ENCODE measurements at regions not wholly inside any gene's neighbourhood (a gene's known extent, or its start where the extent isn't known, plus 50 kb on each side); places are given as distances from the start of the nearest gene placed in this dataset.
A peak's percentile ranks its signal among the peaks of the same experiment; 100 is the strongest.

DNA sequence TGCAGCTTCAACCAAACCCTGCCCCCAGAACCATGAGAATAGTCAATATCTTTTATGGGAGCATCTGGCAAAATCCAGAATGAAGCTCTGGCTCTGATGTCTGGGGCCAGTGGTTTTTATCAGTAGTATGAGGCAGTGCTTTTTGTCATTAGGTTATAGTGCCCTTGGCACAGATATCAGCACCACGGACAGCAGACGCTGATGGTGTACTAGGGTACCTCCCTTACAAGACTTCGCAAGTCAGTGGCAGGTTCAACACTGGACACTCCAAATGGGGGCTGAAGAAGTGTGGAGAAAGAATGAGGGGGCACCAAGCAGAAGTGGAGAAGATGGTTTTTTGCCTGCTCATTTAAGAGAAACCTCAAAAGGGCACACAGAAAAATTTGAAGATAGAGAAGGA lies 68.2 kb upstream of the E2F7 start:
- FAIRE-seq (peak; percentile 31), DNase-seq (ENCODE audit: low read depth, low spot score) (peak; percentile 58)
- Histone ChIP-seq H3K4me3 (replicated peaks in 1 of 3; ENCODE audit: insufficient read depth in 1 of 3, low read depth in 1 of 3, low read length in 3 of 3) (no peak overlapping the region), H3K36me3 (ENCODE audit: control insufficient read depth in 2 of 2, extremely low read depth in 1 of 2, insufficient read depth in 2 of 2, low read length in 2 of 2) (no peaks in the 10 kb centered on the region), H4K20me1 (replicated peaks; ENCODE audit: control insufficient read depth, extremely low read depth, insufficient read depth, low read length) (no peaks in the 10 kb centered on the region), H2AFZ (ENCODE audit: low read depth, low read length) (no peak overlapping the region), H3K9ac (replicated peaks; ENCODE audit: extremely low read depth, insufficient read depth, low read length) (no peak overlapping the region), H3K9me1 (replicated peaks; ENCODE audit: control insufficient read depth, extremely low read depth, insufficient read depth, low read length) (no peaks in the 10 kb centered on the region), H3K27ac (ENCODE audit: insufficient read depth, low read depth, low read length) (no peak overlapping the region), H3K4me2 (ENCODE audit: insufficient read depth, low read length) (no peak overlapping the region), H3K27me3 (ENCODE audit: control insufficient read depth in 2 of 2, insufficient read depth in 2 of 2, low read length in 2 of 2) (peaks cover 9 to 10% of the 10 kb centered on the region in 2 experiments), H3K79me2 (ENCODE audit: control insufficient read depth, insufficient read depth, low read length) (no peaks in the 10 kb centered on the region), H3K9me3 (replicated peaks; ENCODE audit: control insufficient read depth, insufficient read depth, low read length) (no peaks in the 10 kb centered on the region), H3K4me1 (ENCODE audit: control insufficient read depth, extremely low read depth, insufficient read depth, low read length) (no peaks in the 10 kb centered on the region)
- TF ChIP-seq, protein P1, sequence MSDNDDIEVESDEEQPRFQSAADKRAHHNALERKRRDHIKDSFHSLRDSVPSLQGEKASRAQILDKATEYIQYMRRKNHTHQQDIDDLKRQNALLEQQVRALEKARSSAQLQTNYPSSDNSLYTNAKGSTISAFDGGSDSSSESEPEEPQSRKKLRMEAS (IDR thresholded peaks at IDR 0.05; ENCODE audit: insufficient read depth, insufficient read length), result no peak
- TF ChIP-seq FOS (IDR thresholded peaks at IDR 0.05; ENCODE audit: borderline replicate concordance, insufficient read depth, low read length) (no peak), MYC (IDR thresholded peaks at IDR 0.05; ENCODE audit: low read depth, low read length) (no peak), EZH2 (IDR thresholded peaks at IDR 0.05; ENCODE audit: borderline replicate concordance, low read depth, low read length, severe bottlenecking) (no peak), POLR2A (IDR thresholded peaks at IDR 0.05; ENCODE audit: low read depth, low read length) (no peak), GATA2 (IDR thresholded peaks at IDR 0.05; ENCODE audit: insufficient read depth, insufficient read length, low read depth, low read length) (no peak), JUN (IDR thresholded peaks at IDR 0.05; ENCODE audit: borderline replicate concordance, insufficient read depth, insufficient read length, low read depth) (no peak), POLR2AphosphoS5 (IDR thresholded peaks at IDR 0.05; ENCODE audit: insufficient read depth, low read depth, low read length) (no peak)
- TF ChIP-seq, protein P2, sequence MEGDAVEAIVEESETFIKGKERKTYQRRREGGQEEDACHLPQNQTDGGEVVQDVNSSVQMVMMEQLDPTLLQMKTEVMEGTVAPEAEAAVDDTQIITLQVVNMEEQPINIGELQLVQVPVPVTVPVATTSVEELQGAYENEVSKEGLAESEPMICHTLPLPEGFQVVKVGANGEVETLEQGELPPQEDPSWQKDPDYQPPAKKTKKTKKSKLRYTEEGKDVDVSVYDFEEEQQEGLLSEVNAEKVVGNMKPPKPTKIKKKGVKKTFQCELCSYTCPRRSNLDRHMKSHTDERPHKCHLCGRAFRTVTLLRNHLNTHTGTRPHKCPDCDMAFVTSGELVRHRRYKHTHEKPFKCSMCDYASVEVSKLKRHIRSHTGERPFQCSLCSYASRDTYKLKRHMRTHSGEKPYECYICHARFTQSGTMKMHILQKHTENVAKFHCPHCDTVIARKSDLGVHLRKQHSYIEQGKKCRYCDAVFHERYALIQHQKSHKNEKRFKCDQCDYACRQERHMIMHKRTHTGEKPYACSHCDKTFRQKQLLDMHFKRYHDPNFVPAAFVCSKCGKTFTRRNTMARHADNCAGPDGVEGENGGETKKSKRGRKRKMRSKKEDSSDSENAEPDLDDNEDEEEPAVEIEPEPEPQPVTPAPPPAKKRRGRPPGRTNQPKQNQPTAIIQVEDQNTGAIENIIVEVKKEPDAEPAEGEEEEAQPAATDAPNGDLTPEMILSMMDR (IDR thresholded peaks at IDR 0.05; ENCODE audit: extremely low read depth in 1 of 2, insufficient read depth in 1 of 2, low read depth in 1 of 2, low read length in 2 of 2), result no peak
- dilution Hi-C loops (cut with MboI; ENCODE audit: extremely low pct_ligation_motif_present, low sequenced_read_pairs), result no loop called here
- CTCF ChIA-PET, result no interaction called here
- no TSS peak for BruUV-seq (replicated peaks)
- intact Hi-C loops (cut with micrococcal nuclease), result loop anchor here (1.0 kb wide), 1 partner anchor 11 kb away; no protein-coding TSS in a partner anchor
- POLR2A ChIA-PET, result no interaction called here

Measured in endothelial cell of umbilical vein (primary cell).